GM12878 (cell line): ENCODE measurements at regions not wholly inside any gene's neighbourhood (a gene's known extent, or its start where the extent isn't known, plus 50 kb on each side); places are given as distances from the start of the nearest gene placed in this dataset.
"Not testable (repeated sequence)": the region's sequence is repeated elsewhere in the genome, so short reads cannot be mapped to it uniquely, and the experiment has no call there.

ENCODE experiments used
- ATAC-seq: fragments of 200-7000 bp; cut with Tn5 transposase; 3 replicates; pipeline ENCODE4 v1.9.1; 2020; ENCODE audit warnings: mild to moderate bottlenecking, moderate library complexity
- BruUV-seq: library from RNA; stranded (reverse); fragments of 400-500 nt; replicated peaks from 2 replicates; lab custom pipeline; 2021; lab: Mats Ljungman, UMichigan
- CTCF ChIA-PET: fragments of 300-600 bp; sonication (Branson Sonifier 250); formaldehyde crosslinking; extraction: SDS; loops from one replicate; lab custom pipeline; 2021; ENCODE audit warnings: inconsistent platforms; lab: Yijun Ruan, JAX
- POLR2A ChIA-PET: fragments of 350-600 bp; formaldehyde crosslinking; extraction: SDS; loops from one replicate; lab custom pipeline; 2021; ENCODE audit warnings: inconsistent platforms; lab: Charles Lee
- RAD21 ChIA-PET: fragments of 300-600 bp; sonication (Branson Sonifier 250); formaldehyde crosslinking; loops from one replicate; lab custom pipeline; 2023; ENCODE audit warnings: antibody characterized with exemption; ENCODE audit not compliant: unreplicated experiment; lab: Charles Lee
- SMC1A ChIA-PET: fragments of 300-600 bp; sonication (Branson Sonifier 250); formaldehyde crosslinking; loops from one replicate; lab custom pipeline; 2023; ENCODE audit not compliant: unreplicated experiment, uncharacterized antibody; lab: Charles Lee
- DNase-seq: peaks from one replicate; pipeline ENCODE4 v3.0.0-alpha.2; 2011; ENCODE audit warnings: low read depth, low spot score
- FAIRE-seq: peaks from 3 replicates; lab custom pipeline; 2011; peaks lifted over from hg19 to GRCh38; lab: Jason Lieb, UNC
- H2AFZ ChIP-seq: 2 replicates; pipeline ENCODE4 v1.6.0; 2011; ENCODE audit warnings: low read depth, low read length, control low read depth; ENCODE audit not compliant: control insufficient read depth
- H3K27ac ChIP-seq: 2 replicates; pipeline ENCODE4 v1.5.1; 2011; ENCODE audit warnings: control low read depth; ENCODE audit not compliant: control insufficient read depth, insufficient read depth
- H3K27me3 ChIP-seq, 2 experiments: replicated peaks in 1 of 2; 2 replicates each; pipeline versions ENCODE4 v1.6.0 to v1.6.1; 2011; ENCODE audit warnings: low read length in 1 of 2; ENCODE audit not compliant: control insufficient read depth in 2 of 2, insufficient read depth in 2 of 2
- H3K36me3 ChIP-seq, 2 experiments: 2 replicates each; pipeline ENCODE4 v1.5.1; 2011; ENCODE audit warnings: low read length in 1 of 2; ENCODE audit not compliant: control insufficient read depth in 2 of 2, insufficient read depth in 2 of 2
- H3K4me1 ChIP-seq: 2 replicates; pipeline ENCODE4 v1.6.1; 2011; ENCODE audit warnings: mild to moderate bottlenecking, low read length, moderate library complexity, mixed read lengths; ENCODE audit not compliant: control insufficient read depth, insufficient read depth
- H3K4me2 ChIP-seq: 2 replicates; pipeline ENCODE4 v1.6.0; 2011; ENCODE audit warnings: control low read depth; ENCODE audit not compliant: control insufficient read depth, insufficient read depth
- H3K4me3 ChIP-seq: fragments of 200-600 bp; sonication (generic); 2 replicates; pipeline ENCODE4 v1.5.1; 2016
- H3K79me2 ChIP-seq: 2 replicates; pipeline ENCODE4 v1.6.0; 2011; ENCODE audit warnings: low read length; ENCODE audit not compliant: control insufficient read depth, insufficient read depth
- H3K9ac ChIP-seq: 2 replicates; pipeline ENCODE4 v1.8.0; 2011; ENCODE audit warnings: low read length, control low read depth, mixed read lengths; ENCODE audit not compliant: control insufficient read depth, insufficient read depth
- H3K9me3 ChIP-seq: replicated peaks from 3 replicates; pipeline ENCODE4 v1.5.1; 2011; ENCODE audit warnings: mild to moderate bottlenecking, low read length; ENCODE audit not compliant: control insufficient read depth, insufficient read depth
- H4K20me1 ChIP-seq: 2 replicates; pipeline ENCODE4 v1.6.0; 2011; ENCODE audit not compliant: control insufficient read depth, insufficient read depth
- CHD4 ChIP-seq: fragments of 200-600 bp; sonication (generic); IDR thresholded peaks from 2 replicates; pipeline ENCODE4 v1.6.1; 2016; ENCODE audit warnings: mild to moderate bottlenecking
- FOXK2 ChIP-seq: fragments of 450-650 bp; IDR thresholded peaks from 2 replicates; pipeline ENCODE4 v1.6.1; 2017; ENCODE audit warnings: mild to moderate bottlenecking, moderate library complexity
- GABPA ChIP-seq: IDR thresholded peaks from 2 replicates; pipeline ENCODE4 v1.6.1; 2014; ENCODE audit warnings: antibody characterized with exemption, low read depth, mild to moderate bottlenecking, inconsistent platforms
- LARP7 ChIP-seq: fragments of 450-650 bp; IDR thresholded peaks from 2 replicates; pipeline ENCODE4 v1.6.1; 2017; ENCODE audit warnings: mild to moderate bottlenecking
- MEF2A ChIP-seq: IDR thresholded peaks from 2 replicates; pipeline ENCODE4 v1.6.1; 2011; ENCODE audit warnings: low read depth, mild to moderate bottlenecking, low read length, moderate library complexity; ENCODE audit not compliant: insufficient read depth
- NFYB ChIP-seq: IDR thresholded peaks from 2 replicates; pipeline ENCODE4 v1.6.1; 2011; ENCODE audit warnings: low read depth, mild to moderate bottlenecking, low read length, improper control_type of control experiment, moderate library complexity; ENCODE audit not compliant: insufficient read depth
- RB1 ChIP-seq: fragments of 450-650 bp; formaldehyde crosslinking; IDR thresholded peaks from 2 replicates; pipeline ENCODE4 v1.6.1; 2017; ENCODE audit warnings: mild to moderate bottlenecking, borderline replicate concordance
- RELA ChIP-seq: fragments of 450-650 bp; IDR thresholded peaks from 2 replicates; pipeline ENCODE4 v1.8.0; 2014; ENCODE audit warnings: borderline replicate concordance; ENCODE audit not compliant: partially characterized antibody
- SMARCA5 ChIP-seq: fragments of 450-650 bp; IDR thresholded peaks from 2 replicates; pipeline ENCODE4 v1.6.1; 2017; ENCODE audit warnings: mild to moderate bottlenecking
- SREBF1 ChIP-seq: IDR thresholded peaks from 2 replicates; pipeline ENCODE4 v1.6.1; 2012; ENCODE audit warnings: mild to moderate bottlenecking, low read length
- WGBS: methylation state at CpG from one replicate; pipeline ENCODE4 v1.1.6; 2016; ENCODE audit warnings: low lambda C conversion rate; ENCODE audit not compliant: insufficient replicate concordance, insufficient coverage; ENCODE audit errors: missing lambda C conversion rate; 5-methylcytosine and 5-hydroxymethylcytosine counted together
- in situ Hi-C: fragments of 300-500 bp; cut with MboI; formaldehyde crosslinking; loops from 9 replicates; pipeline ENCODE4 v1.14.3; 2018; ENCODE audit warnings: mixed read lengths
- intact Hi-C: fragments of 100-400 bp; cut with micrococcal nuclease; formaldehyde crosslinking; loops from one replicate; pipeline ENCODE4 v1.14.2; 2022; ENCODE audit not compliant: unreplicated experiment
- TF ChIP-seq, protein P1 (sequence below): IDR thresholded peaks from 2 replicates; pipeline ENCODE4 v1.6.1; 2012; ENCODE audit warnings: low read depth, low read length, improper control_type of control experiment

DNA sequence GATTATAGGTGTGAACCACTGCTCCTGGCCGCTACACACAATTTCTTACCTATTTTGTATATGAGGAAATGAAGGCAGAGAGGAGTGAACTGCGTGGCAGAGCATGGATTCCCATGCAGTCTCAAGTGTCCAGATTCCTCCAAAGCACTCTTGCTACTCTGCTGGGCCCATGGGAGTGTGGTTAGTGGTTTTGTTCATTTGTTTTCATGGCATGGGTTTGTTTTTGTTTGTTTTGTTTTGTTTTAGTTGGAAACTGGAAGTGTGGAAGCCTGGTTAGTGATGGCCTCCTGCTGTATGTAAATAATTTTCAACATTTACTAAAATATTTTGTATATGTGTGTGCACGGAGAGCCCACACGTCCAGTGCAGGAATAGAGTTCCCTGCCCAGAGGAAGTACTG is 61.3 kb upstream of the LRCH1 start:
- Histone ChIP-seq H3K4me2 (no peak overlapping the region), H3K4me3 (no peak overlapping the region), H3K9ac (no peak overlapping the region), H3K27me3 (no peaks in the 10 kb centered on the region), H2AFZ (no peak overlapping the region), H3K4me1 (peaks cover 4% of the 10 kb centered on the region; the same call in 1 of the 2 replicates), H3K9me3 (no peaks in the 10 kb centered on the region; the same call in 2 of the 3 replicates), H3K36me3 (no peaks in the 10 kb centered on the region), H3K79me2 (no peaks in the 10 kb centered on the region), H4K20me1 (no peaks in the 10 kb centered on the region), H3K27ac (no peak overlapping the region)
- TF ChIP-seq RB1 (no peak), LARP7 (no peak), GABPA (no peak), FOXK2 (no peak), CHD4 (no peak), SMARCA5 (no peak), RELA (no peak), SREBF1 (no peak), NFYB (no peak), MEF2A (no peak)
- TF ChIP-seq, protein P1, sequence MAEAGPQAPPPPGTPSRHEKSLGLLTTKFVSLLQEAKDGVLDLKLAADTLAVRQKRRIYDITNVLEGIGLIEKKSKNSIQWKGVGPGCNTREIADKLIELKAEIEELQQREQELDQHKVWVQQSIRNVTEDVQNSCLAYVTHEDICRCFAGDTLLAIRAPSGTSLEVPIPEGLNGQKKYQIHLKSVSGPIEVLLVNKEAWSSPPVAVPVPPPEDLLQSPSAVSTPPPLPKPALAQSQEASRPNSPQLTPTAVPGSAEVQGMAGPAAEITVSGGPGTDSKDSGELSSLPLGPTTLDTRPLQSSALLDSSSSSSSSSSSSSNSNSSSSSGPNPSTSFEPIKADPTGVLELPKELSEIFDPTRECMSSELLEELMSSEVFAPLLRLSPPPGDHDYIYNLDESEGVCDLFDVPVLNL: no peak
- WGBS: 44% methylated on average over 4 of the region's 4 CpGs
- no peak for DNase-seq
- intact Hi-C loops: loop anchor here (2.0 kb wide), 1 partner anchor 53 kb away; no protein-coding TSS in a partner anchor
- ChIA-PET CTCF (interaction anchor here (1.0 to 2.5 kb wide), 5 partner anchors 10 to 273 kb away, joined by 3 to 16 read pairs (median 5); no protein-coding TSS in a partner anchor), SMC1A (interaction anchor here (0.9 to 2.6 kb wide), 8 partner anchors 11 to 229 kb away, joined by 3 to 9 read pairs (median 4); partner anchors contain the start of gene LRCH1), POLR2A (no interaction called here), RAD21 (interaction anchor here (0.6 to 1.3 kb wide), 3 partner anchors 57 to 156 kb away, joined by 3 read pairs; no protein-coding TSS in a partner anchor)
- no TSS peak for BruUV-seq
- in situ Hi-C loops: loop anchor here (5.0 kb wide), 1 partner anchor 236 kb away; no protein-coding TSS in a partner anchor
- no peak for FAIRE-seq
- no peak for ATAC-seq

DNA sequence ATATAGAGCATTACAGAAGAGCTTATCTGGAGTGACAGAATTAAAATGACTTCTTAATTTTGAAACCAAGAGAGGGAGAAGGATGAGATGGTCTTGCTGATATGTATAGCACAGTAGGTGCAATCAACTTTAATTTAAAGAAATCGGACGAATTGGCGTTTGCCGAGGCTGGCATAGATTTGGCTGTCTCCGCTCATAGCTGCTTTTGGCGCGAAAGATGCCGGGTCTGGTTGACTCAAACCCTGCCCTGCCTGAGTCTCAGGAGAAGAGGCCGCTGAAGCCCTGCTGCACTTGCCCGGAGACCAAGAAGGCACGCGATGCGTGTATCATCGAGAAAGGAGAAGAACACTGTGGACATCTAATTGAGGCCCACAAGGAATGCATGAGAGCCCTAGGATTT is 62.3 kb upstream of the LRCH1 start:
- ChIA-PET SMC1A (interaction anchor here (0.7 to 2.6 kb wide), 9 partner anchors 51 to 404 kb away, joined by 3 to 9 read pairs (median 4); partner anchors contain the start of gene LRCH1), CTCF (interaction anchor here (0.6 to 2.7 kb wide), 5 partner anchors 51 to 234 kb away, joined by 3 to 16 read pairs (median 5); no protein-coding TSS in a partner anchor), POLR2A (interaction anchor here (0.9 kb wide), 1 partner anchor 13 kb away, joined by 3 read pairs; no protein-coding TSS in a partner anchor), RAD21 (interaction anchor here (1.3 kb wide), 2 partner anchors 58 to 119 kb away, joined by 3 read pairs; no protein-coding TSS in a partner anchor)
- H4K20me1 ChIP-seq, H3K9me3 ChIP-seq, H3K79me2 ChIP-seq, DNase-seq, H3K4me3 ChIP-seq, H3K4me1 ChIP-seq, H2AFZ ChIP-seq, H3K27ac ChIP-seq, H3K4me2 ChIP-seq, H3K36me3 ChIP-seq, H3K9ac ChIP-seq, intact Hi-C loops, H3K27me3 ChIP-seq, BruUV-seq: not testable (repeated sequence)
- FAIRE-seq: peak; percentile 23
- peak; percentile 31; the same call in 2 of the 3 replicates for ATAC-seq
- in situ Hi-C loops: loop anchor here (5.0 kb wide), 1 partner anchor 237 kb away; no protein-coding TSS in a partner anchor
- WGBS: 93% methylated on average over 14 of the region's 14 CpGs
